ENCODE measurements at regions not wholly inside any gene's neighbourhood (a gene's known extent, or its start where the extent isn't known, plus 50 kb on each side); places are given as distances from the start of the nearest gene placed in this dataset.

- ATAC-seq (replicated peaks), result no peak
- no peak overlapping the region for H3K27ac Mint-ChIP-seq
- peaks cover 49 to 65% of the 10 kb centered on the region in 2 donors for H3K27me3 Mint-ChIP-seq
- peaks cover 0 to 5% of the 10 kb centered on the region in 2 donors for H3K9me3 Mint-ChIP-seq
- H3K4me3 Mint-ChIP-seq, result no peak overlapping the region
- DNase-seq, result no peak
- no peaks in the 10 kb centered on the region for H3K36me3 Mint-ChIP-seq (ENCODE audit: insufficient read depth)
- no peaks in the 10 kb centered on the region for H3K4me1 Mint-ChIP-seq (ENCODE audit: low read depth in 2 of 2)
Measured at GRCh38 chr14:101428409-101428808, 132.9 kb upstream of the DIO3 start.

- ATAC-seq (replicated peaks) (no peak), DNase-seq (no peak)
- no peak overlapping the region for H3K27ac Mint-ChIP-seq
- no peaks in the 10 kb centered on the region for H3K9me3 Mint-ChIP-seq
- H3K27me3 Mint-ChIP-seq, result peaks cover 41 to 68% of the 10 kb centered on the region in 2 donors
- H3K4me1 Mint-ChIP-seq (ENCODE audit: low read depth in 2 of 2), result peaks cover 0 to 2% of the 10 kb centered on the region in 2 donors
- H3K4me3 Mint-ChIP-seq, result no peak overlapping the region
- peaks cover 6% of the 10 kb centered on the region for H3K36me3 Mint-ChIP-seq (ENCODE audit: insufficient read depth)
Measured at GRCh38 chr14:101435546-101435945, 125.7 kb upstream of the DIO3 start.

GRCh38 chr14:101439023-101439422 lies 122.3 kb upstream of the DIO3 start:
- Mint-ChIP-seq H3K4me3 (no peak overlapping the region), H3K27me3 (peaks cover 38 to 61% of the 10 kb centered on the region in 2 donors), H3K9me3 (no peaks in the 10 kb centered on the region), H3K4me1 (ENCODE audit: low read depth in 2 of 2) (peaks cover 17 to 27% of the 10 kb centered on the region in 2 donors), H3K36me3 (ENCODE audit: insufficient read depth) (peaks cover 6% of the 10 kb centered on the region), H3K27ac (no peak overlapping the region)
- ATAC-seq (replicated peaks) (no peak), DNase-seq (no peak)

GRCh38 chr14:101440496-101440895 lies 120.8 kb upstream of the DIO3 start:
- no peak overlapping the region for H3K4me3 Mint-ChIP-seq
- H3K27ac Mint-ChIP-seq, result no peak overlapping the region
- H3K36me3 Mint-ChIP-seq (ENCODE audit: insufficient read depth), result peaks cover 6% of the 10 kb centered on the region
- DNase-seq (no peak), ATAC-seq (replicated peaks) (no peak)
- peaks cover 21 to 35% of the 10 kb centered on the region in 2 donors for H3K4me1 Mint-ChIP-seq (ENCODE audit: low read depth in 2 of 2)
- H3K27me3 Mint-ChIP-seq, result peaks cover 39 to 61% of the 10 kb centered on the region in 2 donors
- H3K9me3 Mint-ChIP-seq, result no peaks in the 10 kb centered on the region

- Mint-ChIP-seq H3K36me3 (ENCODE audit: insufficient read depth) (peaks cover 4% of the 10 kb centered on the region), H3K4me3 (no peak overlapping the region), H3K27me3 (peaks cover 34 to 56% of the 10 kb centered on the region in 2 donors), H3K4me1 (ENCODE audit: low read depth in 2 of 2) (peaks cover 21 to 35% of the 10 kb centered on the region in 2 donors), H3K27ac (peak overlapping the region in 1 of 2 donors; percentile 83), H3K9me3 (no peaks in the 10 kb centered on the region)
- ATAC-seq (replicated peaks) (no peak), DNase-seq (no peak)
Measured at GRCh38 chr14:101441710-101442109, 119.6 kb upstream of the DIO3 start.

- Mint-ChIP-seq H3K27ac (peak overlapping the region; percentile 83 to 85), H3K36me3 (ENCODE audit: insufficient read depth) (peaks cover 4% of the 10 kb centered on the region), H3K4me3 (peak overlapping the region; percentile 72 to 78), H3K27me3 (peaks cover 41 to 55% of the 10 kb centered on the region in 2 donors), H3K9me3 (no peaks in the 10 kb centered on the region), H3K4me1 (ENCODE audit: low read depth in 2 of 2) (peaks cover 21 to 35% of the 10 kb centered on the region in 2 donors)
- DNase-seq (peak; percentile 60 to 70 (median 68)), ATAC-seq (replicated peaks) (peak; percentile 99)
Measured at GRCh38 chr14:101442451-101442850, 118.8 kb upstream of the DIO3 start.

GRCh38 chr14:101444116-101444515 lies 117.2 kb upstream of the DIO3 start:
- H3K9me3 Mint-ChIP-seq, result no peaks in the 10 kb centered on the region
- H3K4me3 Mint-ChIP-seq, result no peak overlapping the region
- no peak for DNase-seq
- H3K36me3 Mint-ChIP-seq (ENCODE audit: insufficient read depth), result peaks cover 4% of the 10 kb centered on the region
- no peak for ATAC-seq (replicated peaks)
- H3K27ac Mint-ChIP-seq, result no peak overlapping the region
- peaks cover 50 to 63% of the 10 kb centered on the region in 2 donors for H3K27me3 Mint-ChIP-seq
- H3K4me1 Mint-ChIP-seq (ENCODE audit: low read depth in 2 of 2), result peaks cover 21 to 35% of the 10 kb centered on the region in 2 donors

- DNase-seq (no peak), ATAC-seq (replicated peaks) (no peak)
- Mint-ChIP-seq H3K4me3 (no peak overlapping the region), H3K27ac (peak overlapping the region in 1 of 2 donors; percentile 23), H3K9me3 (no peaks in the 10 kb centered on the region), H3K36me3 (ENCODE audit: insufficient read depth) (peaks cover 4% of the 10 kb centered on the region), H3K4me1 (ENCODE audit: low read depth in 2 of 2) (peaks cover 21 to 35% of the 10 kb centered on the region in 2 donors), H3K27me3 (peaks cover 61 to 72% of the 10 kb centered on the region in 2 donors)
Measured at GRCh38 chr14:101445278-101445677, 116.0 kb upstream of the DIO3 start.

GRCh38 chr14:101446387-101446969 lies 114.8 kb upstream of the DIO3 start:
- peaks cover 64 to 72% of the 10 kb centered on the region in 2 donors for H3K27me3 Mint-ChIP-seq
- H3K27ac Mint-ChIP-seq, result no peak overlapping the region
- H3K4me1 Mint-ChIP-seq (ENCODE audit: low read depth in 2 of 2), result peaks cover 18 to 30% of the 10 kb centered on the region in 2 donors
- no peaks in the 10 kb centered on the region for H3K9me3 Mint-ChIP-seq
- no peak for ATAC-seq (replicated peaks)
- no peak overlapping the region for H3K4me3 Mint-ChIP-seq
- DNase-seq, result no peak
- peaks cover 4% of the 10 kb centered on the region for H3K36me3 Mint-ChIP-seq (ENCODE audit: insufficient read depth)

GRCh38 chr14:101449114-101449513 lies 112.2 kb upstream of the DIO3 start:
- no peaks in the 10 kb centered on the region for H3K36me3 Mint-ChIP-seq (ENCODE audit: insufficient read depth)

GRCh38 chr14:101451166-101451565 lies 110.1 kb upstream of the DIO3 start:
- Mint-ChIP-seq H3K27me3 (peaks cover 89 to 94% of the 10 kb centered on the region in 2 donors), H3K4me1 (ENCODE audit: low read depth in 2 of 2) (no peaks in the 10 kb centered on the region), H3K9me3 (no peaks in the 10 kb centered on the region)

More at GRCh38 chr14:101449114-101449513, 112.2 kb upstream of the DIO3 start:
- ATAC-seq (replicated peaks) (no peak), DNase-seq (no peak)
- H3K27ac Mint-ChIP-seq, result no peak overlapping the region
- no peak overlapping the region for H3K4me3 Mint-ChIP-seq
- H3K27me3 Mint-ChIP-seq, result peaks cover 77 to 85% of the 10 kb centered on the region in 2 donors
- H3K9me3 Mint-ChIP-seq, result no peaks in the 10 kb centered on the region
- H3K4me1 Mint-ChIP-seq (ENCODE audit: low read depth in 2 of 2), result peaks cover 4 to 7% of the 10 kb centered on the region in 2 donors

GRCh38 chr14:101453225-101453624 lies 108.1 kb upstream of the DIO3 start:
- Mint-ChIP-seq H3K36me3 (ENCODE audit: insufficient read depth) (no peaks in the 10 kb centered on the region), H3K4me3 (no peak overlapping the region)

More at GRCh38 chr14:101451166-101451565, 110.1 kb upstream of the DIO3 start:
- Mint-ChIP-seq H3K27ac (no peak overlapping the region), H3K4me3 (no peak overlapping the region), H3K36me3 (ENCODE audit: insufficient read depth) (no peaks in the 10 kb centered on the region)
- DNase-seq (no peak), ATAC-seq (replicated peaks) (no peak)

GRCh38 chr14:101454229-101454628 lies 107.1 kb upstream of the DIO3 start:
- peaks cover 0 to 5% of the 10 kb centered on the region in 2 donors for H3K4me1 Mint-ChIP-seq (ENCODE audit: low read depth in 2 of 2)
- no peak overlapping the region for H3K4me3 Mint-ChIP-seq
- DNase-seq (no peak), ATAC-seq (replicated peaks) (no peak)
- no peaks in the 10 kb centered on the region for H3K9me3 Mint-ChIP-seq
- no peaks in the 10 kb centered on the region for H3K36me3 Mint-ChIP-seq (ENCODE audit: insufficient read depth)
- no peak overlapping the region for H3K27ac Mint-ChIP-seq
- H3K27me3 Mint-ChIP-seq, result peaks cover 77 to 81% of the 10 kb centered on the region in 2 donors

More at GRCh38 chr14:101453225-101453624, 108.1 kb upstream of the DIO3 start:
- H3K27me3 Mint-ChIP-seq, result peaks cover 84 to 91% of the 10 kb centered on the region in 2 donors
- ATAC-seq (replicated peaks) (no peak), DNase-seq (no peak)
- H3K9me3 Mint-ChIP-seq, result no peaks in the 10 kb centered on the region
- H3K27ac Mint-ChIP-seq, result no peak overlapping the region
- peaks cover 0 to 5% of the 10 kb centered on the region in 2 donors for H3K4me1 Mint-ChIP-seq (ENCODE audit: low read depth in 2 of 2)
